Gastrocnemius medialis (tissue), 4 donors: ENCODE measurements at regions not wholly inside any gene's neighbourhood (a gene's known extent, or its start where the extent isn't known, plus 50 kb on each side); places are given as distances from the start of the nearest gene placed in this dataset.

Source experiments
- CTCF ChIP-seq, 5 experiments: fragments of 450-650 bp in 3 of 5; fragments of 200-600 bp in 2 of 5; sonication (generic) in 2 of 5; IDR thresholded peaks in 4 of 5; conservative IDR thresholded peaks in 1 of 5; 1 replicate in 4 of 5; 2 replicates in 1 of 5; pipeline ENCODE4 v1.5.1; 2016 to 2019; ENCODE audit warnings: antibody characterized with exemption in 5 of 5, mild to moderate bottlenecking in 3 of 5, moderate library complexity in 3 of 5
- POLR2A ChIP-seq, 2 donors: fragments of 450-650 bp; IDR thresholded peaks; one replicate each; pipeline ENCODE4 v1.6.1; 2017; ENCODE audit warnings: antibody characterized with exemption in 2 of 2, mild to moderate bottlenecking in 2 of 2, moderate library complexity in 2 of 2

DNA sequence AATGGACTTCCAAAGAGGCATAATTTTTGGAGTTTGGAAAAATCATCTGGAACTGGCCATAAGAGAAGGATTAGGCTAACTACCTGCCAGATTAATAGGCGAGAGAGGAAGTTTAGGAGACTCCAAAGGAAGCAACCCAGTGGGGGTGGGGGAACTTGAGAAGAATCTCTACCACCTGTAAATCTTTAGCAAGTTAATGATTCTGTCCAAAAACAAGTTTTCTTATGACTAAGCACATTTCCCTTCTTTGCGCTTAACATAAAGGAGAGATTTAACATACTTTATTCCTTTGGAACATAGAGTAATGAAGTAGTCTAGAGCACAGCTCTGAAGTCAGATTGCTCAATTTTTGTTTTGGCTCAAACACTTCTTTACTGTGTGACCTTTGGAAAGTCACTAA is 58.2 kb upstream of the PAPPA start:
- TF ChIP-seq CTCF (IDR thresholded peaks at IDR 0.05 in 4 of 5, conservative IDR thresholded peaks at IDR 0.05 in 1 of 5) (no peak), POLR2A (IDR thresholded peaks at IDR 0.05) (no peak)
